ENCODE measurements at regions not wholly inside any gene's neighbourhood (a gene's known extent, or its start where the extent isn't known, plus 50 kb on each side); places are given as distances from the start of the nearest gene placed in this dataset.

DNA sequence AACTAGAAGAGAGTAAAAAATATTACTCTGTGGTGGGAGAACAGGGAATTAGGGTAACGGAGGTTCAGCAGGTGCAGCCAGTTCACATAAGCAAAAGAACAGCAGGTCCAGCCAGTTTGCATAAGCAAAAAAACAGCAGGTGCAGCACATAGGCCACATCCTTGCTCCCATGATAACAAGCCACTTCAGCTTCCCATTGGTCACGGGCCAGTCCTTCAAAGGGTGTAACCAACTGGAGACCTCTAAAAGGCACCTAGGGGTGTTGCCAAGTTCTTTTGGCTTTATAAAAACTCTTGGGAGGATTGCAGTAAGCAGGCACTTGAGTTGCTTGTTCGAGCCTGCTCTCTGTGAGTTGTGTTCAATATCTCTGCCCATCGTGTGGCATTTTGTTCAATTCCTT is 488.1 kb downstream of the XYLT1 start:
- TF ChIP-seq, protein P1, sequence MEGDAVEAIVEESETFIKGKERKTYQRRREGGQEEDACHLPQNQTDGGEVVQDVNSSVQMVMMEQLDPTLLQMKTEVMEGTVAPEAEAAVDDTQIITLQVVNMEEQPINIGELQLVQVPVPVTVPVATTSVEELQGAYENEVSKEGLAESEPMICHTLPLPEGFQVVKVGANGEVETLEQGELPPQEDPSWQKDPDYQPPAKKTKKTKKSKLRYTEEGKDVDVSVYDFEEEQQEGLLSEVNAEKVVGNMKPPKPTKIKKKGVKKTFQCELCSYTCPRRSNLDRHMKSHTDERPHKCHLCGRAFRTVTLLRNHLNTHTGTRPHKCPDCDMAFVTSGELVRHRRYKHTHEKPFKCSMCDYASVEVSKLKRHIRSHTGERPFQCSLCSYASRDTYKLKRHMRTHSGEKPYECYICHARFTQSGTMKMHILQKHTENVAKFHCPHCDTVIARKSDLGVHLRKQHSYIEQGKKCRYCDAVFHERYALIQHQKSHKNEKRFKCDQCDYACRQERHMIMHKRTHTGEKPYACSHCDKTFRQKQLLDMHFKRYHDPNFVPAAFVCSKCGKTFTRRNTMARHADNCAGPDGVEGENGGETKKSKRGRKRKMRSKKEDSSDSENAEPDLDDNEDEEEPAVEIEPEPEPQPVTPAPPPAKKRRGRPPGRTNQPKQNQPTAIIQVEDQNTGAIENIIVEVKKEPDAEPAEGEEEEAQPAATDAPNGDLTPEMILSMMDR (IDR thresholded peaks at IDR 0.05) = no peak
- TF ChIP-seq EZH2 (IDR thresholded peaks at IDR 0.05) = no peak

Data from neural progenitor cell (in vitro differentiated cells).